ENCODE measurements at regions not wholly inside any gene's neighbourhood (a gene's known extent, or its start where the extent isn't known, plus 50 kb on each side); places are given as distances from the start of the nearest gene placed in this dataset.

DNA sequence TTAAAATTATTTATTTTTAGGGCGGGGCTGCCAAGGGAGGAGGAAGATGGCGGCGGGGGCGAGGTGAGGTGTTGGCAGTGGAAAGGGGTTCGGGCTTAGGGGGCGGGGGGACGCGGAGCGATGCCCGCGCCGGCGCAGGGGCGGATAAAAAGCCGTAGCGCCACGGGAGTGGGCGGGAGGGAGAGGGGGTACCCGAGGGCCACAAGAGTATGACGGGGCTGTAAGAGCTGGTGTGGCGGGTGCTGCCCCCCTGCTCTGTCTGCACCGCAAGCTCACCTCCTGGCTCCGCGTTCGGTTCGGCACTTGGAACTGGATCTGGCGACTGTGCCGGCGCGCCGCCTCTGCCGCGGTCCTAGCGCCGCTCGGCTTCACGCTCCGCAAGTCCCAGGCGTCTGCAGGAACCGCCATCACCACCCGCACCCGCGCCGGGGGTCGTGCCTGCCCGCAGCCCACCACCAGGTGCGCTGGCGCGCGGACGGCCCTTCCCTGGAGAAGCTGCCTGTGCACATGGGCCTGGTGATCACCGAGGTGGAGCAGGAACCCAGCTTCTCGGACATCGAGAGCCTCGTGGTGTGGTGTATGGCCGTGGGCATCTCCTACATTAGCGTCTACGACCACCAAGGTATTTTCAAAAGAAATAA, 265.2 kb upstream of the SGCG start (continued):
- TF ChIP-seq, protein P1, sequence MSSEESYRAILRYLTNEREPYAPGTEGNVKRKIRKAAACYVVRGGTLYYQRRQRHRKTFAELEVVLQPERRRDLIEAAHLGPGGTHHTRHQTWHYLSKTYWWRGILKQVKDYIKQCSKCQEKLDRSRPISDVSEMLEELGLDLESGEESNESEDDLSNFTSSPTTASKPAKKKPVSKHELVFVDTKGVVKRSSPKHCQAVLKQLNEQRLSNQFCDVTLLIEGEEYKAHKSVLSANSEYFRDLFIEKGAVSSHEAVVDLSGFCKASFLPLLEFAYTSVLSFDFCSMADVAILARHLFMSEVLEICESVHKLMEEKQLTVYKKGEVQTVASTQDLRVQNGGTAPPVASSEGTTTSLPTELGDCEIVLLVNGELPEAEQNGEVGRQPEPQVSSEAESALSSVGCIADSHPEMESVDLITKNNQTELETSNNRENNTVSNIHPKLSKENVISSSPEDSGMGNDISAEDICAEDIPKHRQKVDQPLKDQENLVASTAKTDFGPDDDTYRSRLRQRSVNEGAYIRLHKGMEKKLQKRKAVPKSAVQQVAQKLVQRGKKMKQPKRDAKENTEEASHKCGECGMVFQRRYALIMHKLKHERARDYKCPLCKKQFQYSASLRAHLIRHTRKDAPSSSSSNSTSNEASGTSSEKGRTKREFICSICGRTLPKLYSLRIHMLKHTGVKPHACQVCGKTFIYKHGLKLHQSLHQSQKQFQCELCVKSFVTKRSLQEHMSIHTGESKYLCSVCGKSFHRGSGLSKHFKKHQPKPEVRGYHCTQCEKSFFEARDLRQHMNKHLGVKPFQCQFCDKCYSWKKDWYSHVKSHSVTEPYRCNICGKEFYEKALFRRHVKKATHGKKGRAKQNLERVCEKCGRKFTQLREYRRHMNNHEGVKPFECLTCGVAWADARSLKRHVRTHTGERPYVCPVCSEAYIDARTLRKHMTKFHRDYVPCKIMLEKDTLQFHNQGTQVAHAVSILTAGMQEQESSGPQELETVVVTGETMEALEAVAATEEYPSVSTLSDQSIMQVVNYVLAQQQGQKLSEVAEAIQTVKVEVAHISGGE (tag by site-specific recombination; conservative IDR thresholded peaks at IDR 0.05; ENCODE audit: low read depth) = 0 out of 2 replicates have a peak, but pooled peaks have one; percentile 21
- TF ChIP-seq, protein P2, sequence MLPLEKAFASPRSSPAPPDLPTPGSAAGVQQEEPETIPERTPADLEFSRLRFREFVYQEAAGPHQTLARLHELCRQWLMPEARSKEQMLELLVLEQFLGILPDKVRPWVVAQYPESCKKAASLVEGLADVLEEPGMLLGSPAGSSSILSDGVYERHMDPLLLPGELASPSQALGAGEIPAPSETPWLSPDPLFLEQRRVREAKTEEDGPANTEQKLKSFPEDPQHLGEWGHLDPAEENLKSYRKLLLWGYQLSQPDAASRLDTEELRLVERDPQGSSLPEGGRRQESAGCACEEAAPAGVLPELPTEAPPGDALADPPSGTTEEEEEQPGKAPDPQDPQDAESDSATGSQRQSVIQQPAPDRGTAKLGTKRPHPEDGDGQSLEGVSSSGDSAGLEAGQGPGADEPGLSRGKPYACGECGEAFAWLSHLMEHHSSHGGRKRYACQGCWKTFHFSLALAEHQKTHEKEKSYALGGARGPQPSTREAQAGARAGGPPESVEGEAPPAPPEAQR (tag by site-specific recombination; IDR thresholded peaks at IDR 0.05) = no peak
- TF ChIP-seq ZNF600 (tag by site-specific recombination; IDR thresholded peaks at IDR 0.05) = no peak
- TF ChIP-seq RBAK (tag by site-specific recombination; IDR thresholded peaks at IDR 0.05) = no peak
- TF ChIP-seq MEIS1 (CRISPR knock-in tag; IDR thresholded peaks at IDR 0.05; ENCODE audit: borderline replicate concordance) = no peak
- no peak for TF ChIP-seq WT1 (tag by site-specific recombination; IDR thresholded peaks at IDR 0.05)
- TF ChIP-seq PRDM1 (tag by site-specific recombination; IDR thresholded peaks at IDR 0.05) = no peak
- no peak for TF ChIP-seq ZNF548 (tag by site-specific recombination; IDR thresholded peaks at IDR 0.05)
- TF ChIP-seq ZBTB8A (tag by site-specific recombination; IDR thresholded peaks at IDR 0.05) = 0 out of 2 replicates have a peak, but pooled peaks have one; percentile 39
- no peak for TF ChIP-seq ZNF19 (tag by site-specific recombination; IDR thresholded peaks at IDR 0.05; ENCODE audit: low read depth)
- TF ChIP-seq, protein P3, sequence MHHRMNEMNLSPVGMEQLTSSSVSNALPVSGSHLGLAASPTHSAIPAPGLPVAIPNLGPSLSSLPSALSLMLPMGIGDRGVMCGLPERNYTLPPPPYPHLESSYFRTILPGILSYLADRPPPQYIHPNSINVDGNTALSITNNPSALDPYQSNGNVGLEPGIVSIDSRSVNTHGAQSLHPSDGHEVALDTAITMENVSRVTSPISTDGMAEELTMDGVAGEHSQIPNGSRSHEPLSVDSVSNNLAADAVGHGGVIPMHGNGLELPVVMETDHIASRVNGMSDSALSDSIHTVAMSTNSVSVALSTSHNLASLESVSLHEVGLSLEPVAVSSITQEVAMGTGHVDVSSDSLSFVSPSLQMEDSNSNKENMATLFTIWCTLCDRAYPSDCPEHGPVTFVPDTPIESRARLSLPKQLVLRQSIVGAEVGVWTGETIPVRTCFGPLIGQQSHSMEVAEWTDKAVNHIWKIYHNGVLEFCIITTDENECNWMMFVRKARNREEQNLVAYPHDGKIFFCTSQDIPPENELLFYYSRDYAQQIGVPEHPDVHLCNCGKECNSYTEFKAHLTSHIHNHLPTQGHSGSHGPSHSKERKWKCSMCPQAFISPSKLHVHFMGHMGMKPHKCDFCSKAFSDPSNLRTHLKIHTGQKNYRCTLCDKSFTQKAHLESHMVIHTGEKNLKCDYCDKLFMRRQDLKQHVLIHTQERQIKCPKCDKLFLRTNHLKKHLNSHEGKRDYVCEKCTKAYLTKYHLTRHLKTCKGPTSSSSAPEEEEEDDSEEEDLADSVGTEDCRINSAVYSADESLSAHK (tag by site-specific recombination; IDR thresholded peaks at IDR 0.05) = no peak
- no peak for TF ChIP-seq OSR2 (tag by site-specific recombination; IDR thresholded peaks at IDR 0.05)
- TF ChIP-seq, protein P4, sequence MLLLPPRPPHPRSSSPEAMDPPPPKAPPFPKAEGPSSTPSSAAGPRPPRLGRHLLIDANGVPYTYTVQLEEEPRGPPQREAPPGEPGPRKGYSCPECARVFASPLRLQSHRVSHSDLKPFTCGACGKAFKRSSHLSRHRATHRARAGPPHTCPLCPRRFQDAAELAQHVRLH (tag by site-specific recombination; IDR thresholded peaks at IDR 0.05) = no peak
- no peak for TF ChIP-seq HOXD13 (CRISPR knock-in tag; IDR thresholded peaks at IDR 0.05; ENCODE audit: borderline replicate concordance)
- TF ChIP-seq, protein P5, sequence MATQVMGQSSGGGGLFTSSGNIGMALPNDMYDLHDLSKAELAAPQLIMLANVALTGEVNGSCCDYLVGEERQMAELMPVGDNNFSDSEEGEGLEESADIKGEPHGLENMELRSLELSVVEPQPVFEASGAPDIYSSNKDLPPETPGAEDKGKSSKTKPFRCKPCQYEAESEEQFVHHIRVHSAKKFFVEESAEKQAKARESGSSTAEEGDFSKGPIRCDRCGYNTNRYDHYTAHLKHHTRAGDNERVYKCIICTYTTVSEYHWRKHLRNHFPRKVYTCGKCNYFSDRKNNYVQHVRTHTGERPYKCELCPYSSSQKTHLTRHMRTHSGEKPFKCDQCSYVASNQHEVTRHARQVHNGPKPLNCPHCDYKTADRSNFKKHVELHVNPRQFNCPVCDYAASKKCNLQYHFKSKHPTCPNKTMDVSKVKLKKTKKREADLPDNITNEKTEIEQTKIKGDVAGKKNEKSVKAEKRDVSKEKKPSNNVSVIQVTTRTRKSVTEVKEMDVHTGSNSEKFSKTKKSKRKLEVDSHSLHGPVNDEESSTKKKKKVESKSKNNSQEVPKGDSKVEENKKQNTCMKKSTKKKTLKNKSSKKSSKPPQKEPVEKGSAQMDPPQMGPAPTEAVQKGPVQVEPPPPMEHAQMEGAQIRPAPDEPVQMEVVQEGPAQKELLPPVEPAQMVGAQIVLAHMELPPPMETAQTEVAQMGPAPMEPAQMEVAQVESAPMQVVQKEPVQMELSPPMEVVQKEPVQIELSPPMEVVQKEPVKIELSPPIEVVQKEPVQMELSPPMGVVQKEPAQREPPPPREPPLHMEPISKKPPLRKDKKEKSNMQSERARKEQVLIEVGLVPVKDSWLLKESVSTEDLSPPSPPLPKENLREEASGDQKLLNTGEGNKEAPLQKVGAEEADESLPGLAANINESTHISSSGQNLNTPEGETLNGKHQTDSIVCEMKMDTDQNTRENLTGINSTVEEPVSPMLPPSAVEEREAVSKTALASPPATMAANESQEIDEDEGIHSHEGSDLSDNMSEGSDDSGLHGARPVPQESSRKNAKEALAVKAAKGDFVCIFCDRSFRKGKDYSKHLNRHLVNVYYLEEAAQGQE (tag by site-specific recombination; IDR thresholded peaks at IDR 0.05) = no peak
- TF ChIP-seq ZNF654 (tag by site-specific recombination; IDR thresholded peaks at IDR 0.05; ENCODE audit: low read depth) = no peak
- TF ChIP-seq, protein P6, sequence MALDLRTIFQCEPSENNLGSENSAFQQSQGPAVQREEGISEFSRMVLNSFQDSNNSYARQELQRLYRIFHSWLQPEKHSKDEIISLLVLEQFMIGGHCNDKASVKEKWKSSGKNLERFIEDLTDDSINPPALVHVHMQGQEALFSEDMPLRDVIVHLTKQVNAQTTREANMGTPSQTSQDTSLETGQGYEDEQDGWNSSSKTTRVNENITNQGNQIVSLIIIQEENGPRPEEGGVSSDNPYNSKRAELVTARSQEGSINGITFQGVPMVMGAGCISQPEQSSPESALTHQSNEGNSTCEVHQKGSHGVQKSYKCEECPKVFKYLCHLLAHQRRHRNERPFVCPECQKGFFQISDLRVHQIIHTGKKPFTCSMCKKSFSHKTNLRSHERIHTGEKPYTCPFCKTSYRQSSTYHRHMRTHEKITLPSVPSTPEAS (tag by site-specific recombination; IDR thresholded peaks at IDR 0.05) = no peak
- no peak for TF ChIP-seq ZNF248 (tag by site-specific recombination; IDR thresholded peaks at IDR 0.05)
- TF ChIP-seq ZFHX2 (tag by site-specific recombination; conservative IDR thresholded peaks at IDR 0.05) = peak; percentile 51; the same call in 1 of the 2 replicates
- no peak for TF ChIP-seq ZFP37 (tag by site-specific recombination; IDR thresholded peaks at IDR 0.05)
- TF ChIP-seq, protein P7, sequence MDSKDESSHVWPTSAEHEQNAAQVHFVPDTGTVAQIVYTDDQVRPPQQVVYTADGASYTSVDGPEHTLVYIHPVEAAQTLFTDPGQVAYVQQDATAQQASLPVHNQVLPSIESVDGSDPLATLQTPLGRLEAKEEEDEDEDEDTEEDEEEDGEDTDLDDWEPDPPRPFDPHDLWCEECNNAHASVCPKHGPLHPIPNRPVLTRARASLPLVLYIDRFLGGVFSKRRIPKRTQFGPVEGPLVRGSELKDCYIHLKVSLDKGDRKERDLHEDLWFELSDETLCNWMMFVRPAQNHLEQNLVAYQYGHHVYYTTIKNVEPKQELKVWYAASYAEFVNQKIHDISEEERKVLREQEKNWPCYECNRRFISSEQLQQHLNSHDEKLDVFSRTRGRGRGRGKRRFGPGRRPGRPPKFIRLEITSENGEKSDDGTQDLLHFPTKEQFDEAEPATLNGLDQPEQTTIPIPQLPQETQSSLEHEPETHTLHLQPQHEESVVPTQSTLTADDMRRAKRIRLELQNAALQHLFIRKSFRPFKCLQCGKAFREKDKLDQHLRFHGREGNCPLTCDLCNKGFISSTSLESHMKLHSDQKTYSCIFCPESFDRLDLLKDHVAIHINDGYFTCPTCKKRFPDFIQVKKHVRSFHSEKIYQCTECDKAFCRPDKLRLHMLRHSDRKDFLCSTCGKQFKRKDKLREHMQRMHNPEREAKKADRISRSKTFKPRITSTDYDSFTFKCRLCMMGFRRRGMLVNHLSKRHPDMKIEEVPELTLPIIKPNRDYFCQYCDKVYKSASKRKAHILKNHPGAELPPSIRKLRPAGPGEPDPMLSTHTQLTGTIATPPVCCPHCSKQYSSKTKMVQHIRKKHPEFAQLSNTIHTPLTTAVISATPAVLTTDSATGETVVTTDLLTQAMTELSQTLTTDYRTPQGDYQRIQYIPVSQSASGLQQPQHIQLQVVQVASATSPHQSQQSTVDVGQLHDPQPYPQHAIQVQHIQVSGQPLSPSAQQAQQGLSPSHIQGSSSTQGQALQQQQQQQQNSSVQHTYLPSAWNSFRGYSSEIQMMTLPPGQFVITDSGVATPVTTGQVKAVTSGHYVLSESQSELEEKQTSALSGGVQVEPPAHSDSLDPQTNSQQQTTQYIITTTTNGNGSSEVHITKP (tag by site-specific recombination; IDR thresholded peaks at IDR 0.05) = peak; percentile 65
- TF ChIP-seq ZBTB21 (tag by site-specific recombination; IDR thresholded peaks at IDR 0.05) = no peak
- no peak for TF ChIP-seq ZNF626 (tag by site-specific recombination; IDR thresholded peaks at IDR 0.05)
- no peak for TF ChIP-seq ZNF596 (tag by site-specific recombination; IDR thresholded peaks at IDR 0.05)
